ENCODE measurements at regions not wholly inside any gene's neighbourhood (a gene's known extent, or its start where the extent isn't known, plus 50 kb on each side); places are given as distances from the start of the nearest gene placed in this dataset.

GRCh38 chr12:115228434-115228833, 544.5 kb upstream of the TBX3 start:
- Histone ChIP-seq H2BK12ac (ENCODE audit: low read depth, low read length) (no peak overlapping the region), H3K4me3 (ENCODE audit: extremely low read depth in 1 of 4, insufficient read depth in 2 of 4, low read depth in 3 of 4, low read length in 4 of 4) (no peak overlapping the region), H3K18ac (ENCODE audit: extremely low read depth, low read length) (no peak overlapping the region), H3K4me1 (replicated peaks in 1 of 4; ENCODE audit: control insufficient read depth in 3 of 4, insufficient read depth in 4 of 4, low read length in 3 of 4) (peaks cover 0 to 2% (median 0%) of the 10 kb centered on the region in 4 experiments; a peak in 2 of 7 replicates), H3K9ac (replicated peaks in 1 of 4; ENCODE audit: extremely low read depth in 1 of 4, low read depth in 3 of 4, low read length in 3 of 4) (no peak overlapping the region), H4K20me1 (replicated peaks in 1 of 2; ENCODE audit: control insufficient read depth in 1 of 2, insufficient read depth in 2 of 2, low read length in 2 of 2) (no peaks in the 10 kb centered on the region), H3K4me2 (ENCODE audit: insufficient read depth in 1 of 2, low read depth in 2 of 2, low read length in 2 of 2) (no peak overlapping the region), H3K4ac (replicated peaks; ENCODE audit: insufficient read length, low read depth, low read length) (no peak overlapping the region), H3K27me3 (replicated peaks in 1 of 4; ENCODE audit: control insufficient read depth in 3 of 4, extremely low read depth in 1 of 4, insufficient read depth in 3 of 4, low read length in 3 of 4) (no peaks in the 10 kb centered on the region), H3K79me2 (ENCODE audit: control insufficient read depth in 1 of 2, insufficient read depth in 2 of 2, low read length in 2 of 2) (no peaks in the 10 kb centered on the region), H2AFZ (ENCODE audit: low read length) (no peak overlapping the region), H3K23me2 (ENCODE audit: low read depth, low read length) (no peaks in the 10 kb centered on the region), H2BK5ac (ENCODE audit: low read depth, low read length) (no peak overlapping the region), H3K14ac (ENCODE audit: insufficient read length) (no peak overlapping the region), H4K91ac (replicated peaks; ENCODE audit: insufficient read length, low read length) (no peak overlapping the region), H2AK5ac (ENCODE audit: low read depth, low read length) (no peak overlapping the region), H3K56ac (replicated peaks; ENCODE audit: insufficient read length, low read depth, low read length) (no peak overlapping the region), H2BK20ac (ENCODE audit: low read length) (no peak overlapping the region), H4K5ac (ENCODE audit: insufficient read length, low read depth, low read length) (no peak overlapping the region), H2BK120ac (replicated peaks; ENCODE audit: low read depth, low read length) (no peak overlapping the region), H4K8ac (ENCODE audit: extremely low read depth, insufficient read depth, low read length) (no peak overlapping the region), H3K27ac (ENCODE audit: low read depth, low read length) (no peak overlapping the region), H3K23ac (ENCODE audit: insufficient read length) (no peak overlapping the region), H3K36me3 (ENCODE audit: control insufficient read depth in 2 of 4, insufficient read depth in 4 of 4, low read length in 3 of 4) (no peaks in the 10 kb centered on the region), H3K9me3 (ENCODE audit: insufficient read depth in 2 of 2, low read depth in 1 of 2, low read length in 1 of 2) (no peaks in the 10 kb centered on the region), H2BK15ac (ENCODE audit: low read length) (no peak overlapping the region), H3K79me1 (ENCODE audit: low read depth, low read length) (no peaks in the 10 kb centered on the region)
- CTCF ChIA-PET (ENCODE audit: partially characterized antibody), result interaction anchor here (1.0 to 1.6 kb wide), 2 partner anchors 105 to 678 kb away, joined by 3 read pairs; no protein-coding TSS in a partner anchor
- POLR2A ChIA-PET (ENCODE audit: partially characterized antibody), result no interaction called here
- WGBS, 2 experiments (ENCODE audit: extremely low coverage in 1 of 2, insufficient coverage in 1 of 2, insufficient read length in 1 of 2, insufficient replicate concordance in 2 of 2, low coverage in 1 of 2, low lambda C conversion rate in 2 of 2, missing lambda C conversion rate in 1 of 2), result 89% methylated on average over 4 of the region's 4 CpGs; no CpG with 5 or more reads in 1 of the 2 experiments
- DNase-seq (ENCODE audit: low read depth in 1 of 2, low spot score in 2 of 2), result no peak
- no peak for TF ChIP-seq RAD21 (IDR thresholded peaks at IDR 0.05 in 1 of 2, conservative IDR thresholded peaks at IDR 0.05 in 1 of 2; ENCODE audit: low read depth in 2 of 2, low read length in 2 of 2)
- no peak for TF ChIP-seq RNF2 (IDR thresholded peaks at IDR 0.05; ENCODE audit: borderline replicate concordance, low read depth, low read length, missing control alignments, poor library complexity, severe bottlenecking)
- TF ChIP-seq CBX5 (IDR thresholded peaks at IDR 0.05; ENCODE audit: low read depth, low read length), result no peak
- peak; percentile 50; the same call in 1 of the 2 replicates for TF ChIP-seq KDM1A (IDR thresholded peaks at IDR 0.05; ENCODE audit: borderline replicate concordance, low read length)
- no peak for FAIRE-seq

Measured in H1 (cell line).